Fibroblast of skin of left biceps (primary cell): ENCODE measurements at regions not wholly inside any gene's neighbourhood (a gene's known extent, or its start where the extent isn't known, plus 50 kb on each side); places are given as distances from the start of the nearest gene placed in this dataset.
"Not testable (repeated sequence)": the region's sequence is repeated elsewhere in the genome, so short reads cannot be mapped to it uniquely, and the experiment has no call there.

Source experiments
- DNase-seq, 2 experiments: peaks; one replicate each; pipeline ENCODE4 v3.0.0-alpha.2; 2013; ENCODE audit warnings: low read depth in 2 of 2

DNA sequence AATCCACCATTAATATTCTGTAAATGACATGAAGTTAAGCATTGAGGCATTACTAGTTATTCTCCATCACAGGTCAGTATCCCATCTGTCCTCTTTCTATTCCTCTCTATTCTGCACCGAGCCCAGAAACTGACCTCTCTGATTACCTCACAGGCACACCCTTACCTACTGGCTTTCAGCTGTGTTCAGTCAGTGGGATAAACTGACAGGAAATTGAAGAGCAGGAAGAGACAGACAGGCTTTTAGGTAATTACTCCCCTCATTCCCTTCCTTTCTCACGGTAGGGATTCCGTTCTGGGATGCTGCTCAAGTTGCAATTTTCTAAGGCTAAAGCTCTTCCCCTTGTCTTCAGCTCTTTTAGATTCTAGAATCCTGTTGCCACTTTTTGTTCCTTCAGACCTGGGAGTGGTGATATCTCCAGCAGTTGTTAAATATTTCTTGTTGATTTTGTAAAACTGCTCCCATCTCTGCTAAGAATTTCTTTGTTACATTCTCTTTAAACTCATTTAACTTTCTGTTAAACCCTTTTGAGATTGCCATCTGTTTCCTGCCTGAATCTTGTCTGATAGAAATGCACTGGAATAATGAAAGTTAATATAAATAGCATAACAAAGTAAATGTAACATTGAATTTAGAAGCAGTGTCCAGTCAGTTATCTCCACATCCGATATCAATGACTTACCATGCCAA is 1063.4 kb downstream of the PLA2G4A start:
- no peak for DNase-seq

DNA sequence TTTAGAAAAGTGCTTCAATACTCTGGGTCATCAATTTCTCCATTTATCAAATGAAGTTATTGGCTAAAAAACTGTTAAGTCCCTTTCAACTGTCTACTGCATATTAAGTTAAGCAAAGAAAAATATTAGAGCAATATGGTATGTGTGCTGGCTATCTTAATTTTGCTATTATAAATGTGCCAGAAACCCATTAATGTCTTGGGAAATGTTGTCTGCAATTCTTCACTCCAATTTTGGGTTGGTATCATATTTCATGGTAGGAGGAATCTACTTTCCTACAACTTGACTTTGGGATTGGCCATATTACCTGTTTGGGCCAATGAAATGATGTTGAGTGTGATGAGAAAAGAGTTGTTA is 1063.9 kb downstream of the PLA2G4A start:
- no peak for DNase-seq

- DNase-seq = no peak
Measured at GRCh38 chr1:187893471-187893870, 1064.7 kb downstream of the PLA2G4A start.

- DNase-seq = no peak
Measured at GRCh38 chr1:187894349-187894748, 1065.6 kb downstream of the PLA2G4A start.

- no peak for DNase-seq
Measured at GRCh38 chr1:187903223-187903622, 1074.5 kb downstream of the PLA2G4A start.

- no peak for DNase-seq
Measured at GRCh38 chr1:187909382-187909781, 1080.6 kb downstream of the PLA2G4A start.

- DNase-seq = no peak
Measured at GRCh38 chr1:187911820-187912219, 1083.1 kb downstream of the PLA2G4A start.

DNA sequence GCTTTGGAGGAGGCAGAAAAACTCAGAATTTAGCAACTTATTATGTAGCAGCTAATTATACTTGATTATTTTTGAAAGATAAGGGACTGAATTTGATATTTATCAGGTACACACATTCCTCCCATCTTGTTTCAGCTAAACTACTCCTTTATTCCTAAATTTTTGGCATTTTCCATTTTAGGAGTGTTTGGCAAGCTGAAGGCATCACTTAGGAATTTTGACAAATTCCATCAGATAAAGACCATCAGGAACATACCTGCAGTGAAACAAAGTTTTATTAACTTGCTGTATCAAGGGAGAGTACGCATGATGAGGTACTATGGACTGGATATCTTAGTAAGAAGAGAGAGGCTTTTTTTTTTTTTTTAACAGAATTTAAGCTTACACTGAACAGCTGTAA is 1092.2 kb downstream of the PLA2G4A start:
- DNase-seq = no peak

- no peak for DNase-seq
Measured at GRCh38 chr1:187921426-187921825, 1092.7 kb downstream of the PLA2G4A start.

DNA sequence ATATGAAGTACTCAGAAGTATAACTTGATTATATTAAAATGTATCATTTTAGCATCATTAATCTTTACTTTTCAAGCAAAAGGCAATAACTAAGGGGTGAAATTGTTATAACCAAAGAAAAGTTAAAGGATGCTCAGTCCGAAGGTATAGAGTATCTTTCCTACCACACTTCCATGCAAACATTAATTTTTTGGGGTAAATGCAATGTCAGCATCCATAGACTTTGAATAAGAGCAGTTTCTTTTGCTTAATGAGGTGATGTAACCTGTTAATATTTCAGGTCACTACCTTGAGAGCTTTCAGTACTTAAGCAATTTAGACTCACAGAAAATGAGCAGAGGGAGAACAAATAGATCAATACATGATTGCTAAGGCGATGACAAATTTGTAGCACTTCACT is 1093.5 kb downstream of the PLA2G4A start:
- no peak for DNase-seq

DNA sequence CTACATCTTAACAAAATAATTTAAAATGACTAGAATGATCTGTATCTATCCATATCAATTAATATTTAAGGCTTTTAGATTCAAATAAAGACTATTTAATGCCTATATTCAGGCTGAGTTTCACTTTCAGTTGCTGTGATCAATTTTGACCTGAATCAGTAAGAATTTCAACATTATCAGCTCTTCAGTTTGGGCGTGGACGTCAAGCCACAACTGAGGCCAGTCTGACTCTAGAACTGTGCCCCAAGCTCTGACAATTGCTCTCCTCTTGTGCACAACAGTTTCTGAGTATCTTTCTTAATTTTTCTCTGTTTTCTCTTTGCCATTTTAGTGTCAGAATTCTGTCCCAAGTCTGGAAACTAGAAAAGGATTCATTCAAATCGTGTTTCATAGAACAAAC is 1095.5 kb downstream of the PLA2G4A start:
- DNase-seq = no peak

GRCh38 chr1:187928288-187928687 is 1099.5 kb downstream of the PLA2G4A start:
- DNase-seq = peak; percentile 10 to 15

- DNase-seq = no peak
Measured at GRCh38 chr1:187928696-187929095, 1099.9 kb downstream of the PLA2G4A start.

- no peak for DNase-seq
Measured at GRCh38 chr1:187931776-187932175, 1103.0 kb downstream of the PLA2G4A start.

DNA sequence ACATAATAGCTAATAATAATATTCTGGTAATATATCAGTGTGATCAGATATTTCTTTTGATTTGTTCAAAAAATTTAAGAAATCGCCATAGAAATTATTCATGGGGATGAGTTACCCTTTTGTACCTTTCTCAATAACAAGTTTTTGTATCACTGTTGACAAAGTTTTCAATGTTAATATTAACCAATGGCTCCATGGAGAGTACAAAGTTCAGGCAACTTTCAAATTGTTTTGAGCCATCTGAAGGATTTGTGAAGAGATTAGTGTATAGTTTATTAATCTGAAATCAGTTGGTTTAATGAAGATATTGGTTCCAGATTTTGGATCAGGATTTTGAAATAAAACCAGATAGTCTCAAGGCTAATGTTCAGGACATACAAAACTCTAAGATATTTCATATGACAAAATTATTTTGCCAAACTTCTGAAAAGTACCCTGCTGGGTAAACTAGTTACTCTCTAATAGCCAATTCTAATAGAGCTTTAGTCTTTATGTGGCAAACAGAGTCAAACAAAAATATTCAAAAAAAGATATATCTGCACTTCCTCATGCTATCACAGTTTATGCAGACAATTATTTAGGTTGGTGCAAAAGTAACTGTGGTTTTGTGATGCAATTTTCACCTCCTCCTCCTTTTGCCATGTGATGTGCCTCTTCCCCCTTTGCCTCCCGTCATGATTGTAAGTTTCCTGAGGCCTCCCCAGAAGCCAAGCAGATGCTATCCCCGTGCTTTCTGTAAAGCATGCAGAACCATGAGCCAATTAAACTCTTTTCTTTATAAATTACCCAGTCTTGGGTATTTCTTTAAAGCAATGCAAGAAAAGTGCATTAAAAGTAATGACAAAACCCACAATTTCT is 1105.0 kb downstream of the PLA2G4A start:
- no peak for DNase-seq

DNA sequence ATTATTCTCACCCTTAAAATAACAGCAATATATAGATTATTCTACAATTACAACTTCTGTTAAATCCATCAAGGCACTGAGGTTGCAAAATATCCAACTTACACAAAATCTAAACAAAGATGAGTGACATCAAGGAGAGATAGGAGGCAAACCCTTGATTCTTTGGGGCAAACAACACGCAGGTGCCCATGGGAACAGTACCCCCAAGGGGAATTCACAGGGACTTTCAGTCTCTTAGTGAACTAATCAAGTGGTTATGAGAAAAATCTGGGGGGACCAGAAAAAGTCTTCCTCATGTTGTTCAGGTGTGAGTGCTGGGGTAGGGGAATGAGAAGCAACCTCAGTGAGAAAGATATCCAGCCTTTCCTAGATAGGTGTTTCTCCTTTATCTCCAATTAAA is 1107.9 kb downstream of the PLA2G4A start:
- DNase-seq = no peak

GRCh38 chr1:187938092-187938491 is 1109.3 kb downstream of the PLA2G4A start:
- DNase-seq = no peak

DNA sequence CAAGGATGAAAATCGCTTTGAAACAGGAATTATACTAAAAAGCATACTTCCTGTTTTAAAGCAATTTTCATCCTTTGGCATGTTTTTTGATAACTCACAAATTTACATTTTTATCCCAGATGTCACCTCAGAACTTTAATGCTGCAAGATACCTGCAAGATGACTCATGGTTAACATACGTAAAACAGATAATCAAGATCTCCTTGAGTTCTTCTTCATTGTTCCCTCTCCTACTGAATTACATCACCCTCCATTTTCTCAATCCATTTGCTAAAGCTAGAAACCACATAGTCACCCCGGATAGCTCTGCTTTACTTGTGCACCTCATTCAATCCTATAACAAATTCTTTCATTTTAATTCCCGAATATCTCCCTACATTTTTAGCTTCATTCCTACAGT is 1114.2 kb downstream of the PLA2G4A start:
- no peak for DNase-seq

- DNase-seq = no peak
Measured at GRCh38 chr1:187943606-187944403, 1115.1 kb downstream of the PLA2G4A start.

DNA sequence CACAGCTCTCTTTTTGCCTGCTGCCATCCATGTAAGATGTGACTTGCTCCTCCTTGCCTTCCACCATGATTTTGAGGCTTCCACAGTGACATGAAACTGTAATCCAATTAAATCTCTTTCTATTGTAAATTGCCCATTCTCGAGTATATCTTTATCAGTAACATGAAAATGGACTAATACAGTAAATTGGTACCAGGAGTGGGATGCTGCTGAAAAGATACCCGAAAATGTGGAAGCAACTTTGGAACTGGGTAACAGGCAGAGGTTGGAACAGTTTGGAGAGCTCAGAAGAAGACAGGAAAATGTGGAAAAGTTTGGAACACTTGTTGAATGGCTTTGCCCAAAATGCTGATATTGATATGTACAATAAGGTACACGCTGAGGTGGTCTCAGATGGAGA is 1117.9 kb downstream of the PLA2G4A start:
- not testable (repeated sequence) for DNase-seq

DNA sequence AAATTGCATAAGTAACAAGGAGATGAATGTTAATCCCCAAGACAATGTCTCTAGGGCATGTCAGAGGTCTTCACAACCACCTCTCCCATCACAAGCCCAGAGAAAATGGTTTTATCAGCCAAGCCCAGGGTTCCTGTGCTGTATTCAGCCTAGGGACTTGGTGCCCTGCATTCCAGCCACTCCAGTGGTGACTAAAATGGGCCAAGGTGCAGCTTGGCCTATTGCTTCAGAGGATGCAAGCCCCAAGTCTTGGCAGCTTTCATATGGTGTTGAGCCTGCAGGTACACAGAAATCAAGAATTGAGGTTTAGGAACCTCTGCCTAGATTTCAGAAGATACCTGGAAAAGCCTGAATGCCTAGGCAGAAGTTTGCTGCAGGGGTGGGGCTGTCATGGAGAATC is 1118.6 kb downstream of the PLA2G4A start:
- no peak for DNase-seq

DNA sequence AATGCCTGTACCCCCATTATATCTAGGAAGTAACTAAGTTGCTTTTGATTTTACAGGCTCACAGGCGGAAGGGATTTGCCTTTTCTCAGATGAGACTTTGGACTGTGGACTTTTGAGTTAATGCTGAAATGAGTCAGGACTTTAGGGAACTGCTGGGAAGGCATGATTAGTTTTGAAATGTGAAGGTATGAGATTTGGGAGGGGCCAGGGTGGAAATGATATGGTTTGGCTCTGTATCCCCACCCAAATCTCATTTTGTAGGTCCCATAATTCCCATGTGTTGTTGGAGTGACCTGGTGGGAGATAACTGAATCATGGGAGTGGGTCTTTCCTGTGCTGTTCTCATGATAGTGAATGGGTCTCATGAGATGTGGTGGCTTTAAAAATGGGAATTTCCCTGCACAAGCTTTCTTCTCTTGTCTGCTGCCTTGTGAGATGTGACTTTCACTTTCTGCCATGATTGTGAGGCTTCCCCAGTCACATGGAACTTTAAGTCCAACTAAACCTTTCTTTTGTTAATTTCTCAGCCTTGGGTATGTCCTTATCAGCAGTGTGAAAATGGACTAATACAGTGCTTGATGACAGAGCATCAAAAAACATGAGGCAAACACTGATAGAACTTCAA is 1119.5 kb downstream of the PLA2G4A start:
- DNase-seq = no peak
